HG03354 (cell line): ENCODE measurements at regions not wholly inside any gene's neighbourhood (a gene's known extent, or its start where the extent isn't known, plus 50 kb on each side); places are given as distances from the start of the nearest gene placed in this dataset.

Source experiments
- ATAC-seq: cut with Tn5 transposase; IDR thresholded peaks from one replicate; pipeline ENCODE4 v1.9.1; 2021; ENCODE audit warnings: mild to moderate bottlenecking; ENCODE audit not compliant: unreplicated experiment, poor library complexity, severe bottlenecking

DNA sequence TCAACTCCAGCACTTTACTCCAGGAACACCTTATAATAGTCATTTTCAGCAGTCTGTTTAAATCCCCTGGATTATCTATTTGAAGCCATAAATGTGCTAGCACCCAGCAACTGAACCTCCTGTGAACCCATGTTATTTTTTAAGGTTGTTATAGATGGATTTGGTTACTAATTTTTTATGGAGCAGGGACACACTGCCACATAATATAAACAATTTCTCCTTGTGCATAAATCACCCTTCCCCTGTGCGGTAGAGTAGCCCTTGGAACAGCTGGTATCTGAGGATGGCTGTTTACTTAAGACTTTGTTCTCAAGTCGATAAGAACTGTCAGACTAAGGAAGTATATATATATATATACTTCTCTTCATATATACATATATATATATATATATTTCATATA, 367.4 kb downstream of the EPHA4 start:
- no peak for ATAC-seq

DNA sequence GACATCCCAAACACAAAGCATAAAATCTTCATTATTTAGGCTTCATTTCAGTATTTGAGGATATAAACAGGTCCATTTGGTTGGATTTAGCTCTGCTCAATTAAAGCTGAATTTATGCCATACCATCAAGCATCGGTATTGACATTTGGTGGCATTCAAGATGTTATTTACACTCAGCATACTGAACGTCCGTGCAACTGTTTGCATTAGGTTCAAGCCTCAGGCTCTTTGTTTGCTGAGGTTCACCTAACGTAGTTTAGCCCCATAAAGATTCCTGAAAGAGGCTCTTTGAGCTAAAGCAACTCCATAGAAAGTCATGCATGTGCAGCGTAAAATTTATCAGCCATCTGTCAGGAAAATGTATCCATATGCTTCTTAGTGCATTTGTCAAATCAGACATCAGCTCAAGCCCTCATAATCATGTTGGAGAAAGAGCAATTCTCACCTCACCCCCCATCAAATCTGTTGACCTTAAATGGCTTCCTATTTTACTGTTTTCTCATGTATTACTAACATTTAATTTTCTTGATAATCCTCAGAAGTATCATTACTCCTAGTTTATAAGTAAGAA, 366.9 kb downstream of the EPHA4 start:
- ATAC-seq: no peak

DNA sequence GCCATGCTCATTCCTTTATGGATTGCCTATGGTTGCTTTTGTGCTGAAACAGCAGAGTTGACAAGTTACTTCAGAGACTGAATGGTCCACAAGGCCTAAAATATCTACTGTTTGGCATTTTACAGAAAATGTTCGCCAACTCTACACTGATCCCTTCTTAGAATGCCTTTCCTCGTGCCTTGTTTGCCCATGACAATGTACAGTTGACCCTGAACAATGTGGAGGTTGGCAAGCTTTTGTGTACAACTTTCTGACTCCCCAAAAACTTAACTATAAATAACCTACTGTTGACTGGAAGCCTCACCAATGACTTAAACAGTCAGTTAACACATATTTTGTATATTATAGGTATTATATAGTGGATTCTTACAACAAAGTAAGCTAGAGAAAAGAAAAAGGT, 361.4 kb downstream of the EPHA4 start:
- ATAC-seq: no peak

DNA sequence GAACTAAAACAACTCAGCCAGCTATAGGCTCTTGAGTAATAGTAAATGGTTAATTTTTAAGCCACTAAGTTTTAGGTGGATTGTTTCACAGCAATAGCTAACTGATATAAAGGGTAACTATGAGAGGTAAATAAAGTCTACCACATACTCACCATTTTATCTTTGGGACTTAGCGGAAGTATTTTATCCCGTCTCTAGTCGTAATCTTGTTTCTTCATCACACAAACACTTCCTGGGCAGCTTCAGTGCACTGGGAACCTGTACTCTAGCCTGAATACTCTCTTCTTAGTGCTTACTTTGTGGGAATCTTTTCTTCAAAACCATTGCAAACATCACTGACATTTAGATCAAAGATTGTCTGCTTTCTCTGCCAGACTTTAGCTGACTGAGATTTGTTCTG, 360.5 kb downstream of the EPHA4 start:
- ATAC-seq: no peak

DNA sequence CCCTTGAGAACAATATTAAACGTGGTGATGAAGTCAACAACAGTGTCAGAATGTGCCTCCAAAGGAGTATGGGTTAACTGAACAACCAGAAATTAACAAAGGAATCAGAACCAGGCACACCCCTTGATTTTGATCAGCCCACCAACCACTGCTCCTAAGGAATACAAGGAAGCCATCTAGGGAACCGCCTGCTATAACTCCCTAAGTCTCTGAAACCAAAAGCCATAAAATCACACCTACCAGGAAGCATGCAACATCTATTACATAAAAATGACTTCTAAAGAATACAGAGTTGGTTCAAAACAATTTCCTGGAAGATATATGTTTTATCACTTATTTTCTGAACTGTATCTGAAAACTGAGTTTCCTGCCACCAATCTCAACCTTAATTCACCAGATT, 360.0 kb downstream of the EPHA4 start:
- no peak for ATAC-seq

DNA sequence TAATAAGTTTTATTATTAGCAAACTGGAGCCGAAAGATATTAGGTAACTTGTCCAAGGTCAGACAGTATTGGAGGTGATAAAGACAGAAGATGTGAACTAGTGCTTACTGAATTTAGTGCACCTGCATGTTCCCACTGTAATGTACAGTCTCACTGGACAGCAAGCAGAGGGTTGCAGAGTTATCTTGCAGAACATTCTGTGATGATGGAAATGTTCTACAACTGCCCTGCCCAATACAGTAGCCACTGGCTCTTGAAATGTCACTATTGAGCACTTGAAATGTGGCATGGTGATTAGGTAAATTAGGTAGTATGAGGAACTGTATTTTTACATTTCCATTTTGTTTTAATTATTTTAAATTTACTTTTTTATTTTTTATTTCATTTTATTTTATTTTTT, 356.6 kb downstream of the EPHA4 start:
- ATAC-seq: no peak

DNA sequence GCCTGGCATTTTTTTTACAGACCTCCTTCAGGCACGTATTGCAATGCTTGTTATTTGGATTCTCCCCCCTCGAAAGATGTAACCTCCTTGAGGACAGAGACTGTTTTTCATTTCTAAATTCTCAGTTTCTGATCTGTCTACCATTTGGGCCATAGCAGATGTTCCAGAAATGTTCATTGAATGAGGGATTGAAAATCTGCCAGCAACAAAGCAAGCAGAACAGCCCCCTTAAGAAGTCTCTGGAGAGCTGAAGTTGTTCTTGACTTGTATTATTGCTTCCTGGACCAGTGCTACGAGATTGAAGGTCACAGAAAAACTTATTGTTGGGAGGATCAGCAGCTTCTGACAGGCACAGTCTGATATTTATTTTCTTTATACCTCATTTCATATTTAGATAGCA, 355.5 kb downstream of the EPHA4 start:
- ATAC-seq: no peak

DNA sequence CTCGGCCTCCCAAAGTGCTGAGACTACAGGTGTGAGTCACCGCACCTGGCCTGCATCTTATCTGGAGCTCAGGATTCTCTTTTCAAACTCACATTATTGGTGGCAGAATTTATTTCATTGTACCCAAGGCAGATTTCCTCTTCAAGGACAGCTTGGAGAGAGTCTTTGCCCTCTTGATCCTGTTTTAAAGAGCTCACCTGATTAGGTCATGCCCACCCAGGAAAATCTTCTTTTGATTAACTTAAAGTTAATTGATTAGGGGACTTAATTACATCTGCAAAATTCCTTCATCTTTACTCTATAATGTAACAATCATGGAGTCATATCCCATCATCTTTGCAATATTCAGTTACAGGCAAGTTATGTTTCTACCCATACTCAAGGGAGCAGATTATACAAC, 346.4 kb downstream of the EPHA4 start:
- no peak for ATAC-seq

DNA sequence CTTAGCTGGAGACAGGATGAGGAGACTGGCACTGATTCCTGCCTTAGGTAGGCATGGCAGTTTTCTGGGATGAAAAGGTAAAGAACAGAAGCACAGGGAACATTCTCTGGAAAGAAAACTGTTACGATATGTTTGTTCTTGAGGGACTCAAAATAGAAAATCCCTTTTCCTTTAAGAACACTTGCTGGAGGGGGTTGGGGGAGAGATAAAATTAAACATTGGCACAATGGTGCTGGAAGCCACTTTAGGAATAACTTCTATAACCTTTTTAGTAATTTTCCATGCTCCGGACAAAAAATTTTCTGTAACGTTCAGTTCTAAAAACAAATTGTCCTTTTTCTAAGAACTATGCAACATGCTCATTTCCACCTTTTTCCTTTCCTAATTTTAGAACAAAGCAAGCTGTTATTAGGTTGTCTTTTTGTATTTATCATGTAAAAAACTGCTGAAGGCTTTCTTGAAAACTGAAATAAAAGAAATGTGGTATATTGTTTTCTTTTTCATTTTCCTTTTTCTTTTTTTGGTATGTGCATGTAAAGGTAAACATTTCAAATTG, 343.8 kb downstream of the EPHA4 start:
- no peak for ATAC-seq

DNA sequence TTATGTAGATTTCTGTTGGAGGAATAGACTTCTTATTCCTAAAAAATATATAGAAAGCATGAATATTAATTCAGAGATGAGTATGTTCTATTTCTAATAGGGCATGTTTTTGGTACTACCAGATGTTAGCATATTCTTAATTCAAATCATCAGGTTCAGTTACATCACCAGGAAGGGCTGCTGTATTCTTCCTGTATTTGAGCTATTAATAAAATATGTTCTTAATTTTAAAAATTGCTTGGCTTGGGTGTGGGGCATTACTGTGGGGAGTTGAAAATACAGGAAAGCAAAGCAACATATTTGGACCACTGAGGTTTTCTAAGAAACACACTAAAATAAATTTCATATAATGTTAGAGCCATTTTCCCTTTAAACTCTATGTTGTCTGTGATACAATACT, 343.0 kb downstream of the EPHA4 start:
- ATAC-seq: no peak

DNA sequence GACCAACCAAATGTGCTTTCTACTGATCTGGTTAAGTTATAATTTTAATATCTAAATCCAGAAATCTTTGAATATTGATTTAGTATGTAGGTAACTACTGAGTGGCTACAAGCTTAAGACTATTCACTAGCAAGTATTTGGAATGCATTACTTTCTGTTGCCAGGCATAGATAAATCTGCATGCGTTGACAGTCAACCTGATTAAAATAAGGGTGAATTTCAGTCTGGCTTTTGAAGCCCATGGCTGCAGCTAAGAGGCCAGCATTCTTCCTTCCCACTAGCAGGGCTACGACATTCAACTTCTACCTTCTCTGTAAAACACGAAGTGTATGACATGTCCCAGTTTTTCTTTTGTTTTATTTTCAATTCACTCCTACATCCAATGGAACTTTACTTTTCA, 340.6 kb downstream of the EPHA4 start:
- no peak for ATAC-seq

DNA sequence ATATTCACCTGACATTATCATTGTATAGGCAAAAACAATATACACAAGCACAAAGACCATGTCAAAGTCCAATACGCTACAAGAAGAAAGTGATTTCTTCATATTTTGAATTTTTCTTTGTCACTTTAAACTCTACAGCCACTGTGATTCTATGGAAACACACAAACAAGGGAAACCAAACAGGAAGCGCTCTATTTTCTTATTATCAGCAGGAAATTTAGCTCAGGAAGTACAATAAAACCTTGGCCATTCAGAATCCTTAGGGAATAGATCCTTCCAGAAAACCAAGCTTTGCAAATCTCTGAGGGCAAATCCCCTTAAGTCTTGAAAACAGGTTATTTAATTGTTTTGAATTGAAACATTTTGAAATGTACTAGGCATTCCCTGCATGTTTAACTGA, 336.2 kb downstream of the EPHA4 start:
- no peak for ATAC-seq

DNA sequence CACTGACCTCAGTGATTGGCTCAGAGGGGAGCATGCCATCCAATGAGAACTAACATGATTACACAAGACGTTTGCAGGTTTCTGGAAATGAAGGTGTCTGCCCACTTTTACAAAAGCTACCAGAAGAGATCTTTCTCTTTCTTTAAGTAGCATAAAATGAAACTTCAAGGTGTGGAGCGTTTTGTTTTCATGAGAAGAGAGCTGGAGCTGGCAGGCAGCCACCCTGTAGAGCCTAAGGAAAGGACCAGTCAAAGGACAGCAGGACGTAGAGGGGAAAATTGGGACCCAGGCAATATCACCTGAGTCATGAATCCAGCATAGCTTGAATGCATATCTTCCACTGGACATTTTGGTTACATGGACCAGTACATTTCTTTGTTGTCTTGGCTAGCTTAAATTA, 331.0 kb downstream of the EPHA4 start:
- no peak for ATAC-seq

DNA sequence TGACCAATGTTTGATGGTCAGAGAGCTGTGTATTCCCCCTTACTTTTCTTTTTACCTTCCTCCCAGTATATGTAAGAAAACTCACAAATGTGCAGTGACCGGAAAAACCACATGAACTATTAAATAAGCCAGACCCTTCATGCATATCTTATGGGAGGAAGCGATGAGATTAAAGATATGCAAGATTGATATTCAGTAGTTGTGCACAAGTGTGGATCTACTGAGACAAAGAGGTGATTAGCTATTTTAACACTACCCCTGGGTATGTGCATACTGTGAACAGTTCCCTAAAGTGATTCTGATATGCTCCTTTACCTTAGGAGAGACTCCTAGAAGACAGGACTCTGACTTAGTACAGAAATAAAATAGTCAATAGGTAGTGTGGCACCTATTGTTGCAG, 328.3 kb downstream of the EPHA4 start:
- no peak for ATAC-seq

DNA sequence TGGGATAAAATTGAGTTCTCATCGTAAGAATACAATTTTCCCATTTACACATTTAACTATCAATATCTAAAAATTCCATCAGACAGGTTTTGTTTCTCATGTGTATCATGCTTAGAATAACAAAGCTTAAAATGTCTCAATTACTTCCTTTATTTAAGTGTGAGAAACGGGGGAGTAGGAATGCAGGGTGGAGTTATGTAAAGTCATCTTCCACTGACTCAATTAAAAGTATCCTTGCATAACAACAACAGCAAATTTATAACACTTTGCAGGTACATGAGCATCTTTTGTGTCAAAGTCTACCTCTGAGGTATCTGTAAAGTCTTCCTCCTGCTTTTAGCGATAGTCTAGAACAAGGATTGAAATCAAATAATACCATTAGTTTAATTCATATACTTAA, 327.1 kb downstream of the EPHA4 start:
- no peak for ATAC-seq

DNA sequence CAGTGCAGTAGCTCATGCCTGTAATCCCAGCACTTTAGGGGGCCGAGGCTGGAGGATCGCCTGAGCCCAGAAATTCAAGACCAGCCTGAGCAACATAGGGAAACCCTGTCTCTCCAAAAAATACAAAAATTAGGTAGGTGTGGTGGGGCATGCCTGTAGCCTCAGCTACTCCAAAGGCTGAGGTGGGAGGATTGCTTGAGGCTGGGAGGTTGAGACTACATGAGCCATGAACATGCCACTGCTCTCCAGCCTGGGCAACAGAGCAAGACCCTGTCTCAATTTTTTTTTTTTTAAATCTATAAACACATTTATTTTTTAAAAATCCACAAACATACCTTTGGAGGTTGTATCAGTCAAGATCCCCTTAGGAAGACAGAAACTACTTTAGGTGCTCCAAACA, 326.3 kb downstream of the EPHA4 start:
- ATAC-seq: no peak

DNA sequence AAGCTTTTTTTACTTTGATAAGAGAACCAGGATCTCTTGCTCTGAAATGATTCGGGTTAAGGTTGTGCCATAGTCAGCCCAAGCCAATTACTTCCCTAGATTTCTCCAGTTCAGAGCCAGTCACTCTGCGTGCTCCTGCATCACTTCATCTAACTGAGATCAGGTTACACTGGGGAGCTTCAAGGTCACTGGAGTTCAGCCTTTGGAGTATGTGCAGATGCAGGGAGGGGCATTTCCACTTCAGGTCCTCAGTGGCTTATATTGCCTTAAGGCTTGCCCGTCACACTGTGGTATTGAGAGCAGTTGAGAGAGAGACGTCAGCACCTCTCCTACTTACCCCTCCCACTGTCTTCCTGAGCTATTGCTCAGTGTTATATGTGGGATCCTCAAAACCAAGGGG, 317.8 kb downstream of the EPHA4 start:
- ATAC-seq: no peak

DNA sequence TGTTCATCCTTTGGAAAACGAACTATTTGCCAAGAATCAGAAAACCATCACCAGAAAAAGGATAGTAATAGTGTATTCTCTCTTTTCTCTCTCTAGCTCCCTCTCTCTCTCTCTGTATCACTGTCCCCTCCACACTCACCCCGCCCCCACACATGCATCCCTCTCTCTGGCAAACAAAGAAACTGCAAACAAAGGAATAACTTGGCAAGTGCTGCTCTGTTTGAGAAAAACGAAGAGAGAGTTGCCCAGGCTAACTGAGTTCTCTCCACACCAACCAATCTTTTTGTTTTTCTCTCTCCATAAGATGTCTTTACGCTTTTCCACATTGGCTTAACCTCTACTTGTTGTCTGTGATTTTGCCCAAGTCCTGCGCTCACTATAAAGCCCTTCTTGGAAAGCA, 316.2 kb downstream of the EPHA4 start:
- ATAC-seq: no peak

DNA sequence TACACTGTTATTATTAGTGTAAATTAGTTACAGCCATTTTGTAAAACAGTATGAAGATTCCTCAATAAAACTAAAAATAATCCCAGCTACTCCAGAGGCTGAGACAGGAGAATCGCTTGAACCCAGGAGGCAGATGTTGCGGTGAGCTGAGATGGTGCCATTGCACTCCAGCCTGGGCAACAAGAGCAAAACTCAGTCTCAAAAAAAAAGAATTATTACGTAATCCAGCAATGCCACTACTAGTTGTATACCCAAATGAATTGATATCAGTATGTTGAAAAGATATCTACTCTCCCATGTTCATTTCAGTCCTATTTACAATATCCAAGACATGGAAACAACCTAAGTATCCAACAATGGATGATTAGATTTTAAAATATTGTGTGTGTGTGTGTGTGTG, 313.6 kb downstream of the EPHA4 start:
- ATAC-seq: no peak

DNA sequence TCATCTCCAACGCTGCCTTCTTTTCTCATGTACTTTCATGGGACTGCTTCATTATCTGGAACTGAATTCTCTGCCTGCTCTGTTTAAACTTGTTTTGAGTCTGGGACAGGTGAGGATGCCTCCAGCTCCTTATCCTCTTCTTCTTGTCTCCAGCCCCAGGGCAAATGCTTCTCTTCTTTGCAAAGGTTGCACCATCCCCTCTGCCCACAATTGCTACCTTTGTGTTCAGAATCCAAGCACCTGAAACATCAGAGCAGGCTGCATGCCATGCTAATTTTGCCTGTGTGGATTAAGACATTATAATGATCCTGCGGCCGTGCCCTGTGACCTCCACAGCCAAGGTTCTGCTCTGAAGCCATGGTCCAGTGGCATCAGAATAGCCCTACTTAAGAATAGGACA, 309.5 kb downstream of the EPHA4 start:
- ATAC-seq: no peak

DNA sequence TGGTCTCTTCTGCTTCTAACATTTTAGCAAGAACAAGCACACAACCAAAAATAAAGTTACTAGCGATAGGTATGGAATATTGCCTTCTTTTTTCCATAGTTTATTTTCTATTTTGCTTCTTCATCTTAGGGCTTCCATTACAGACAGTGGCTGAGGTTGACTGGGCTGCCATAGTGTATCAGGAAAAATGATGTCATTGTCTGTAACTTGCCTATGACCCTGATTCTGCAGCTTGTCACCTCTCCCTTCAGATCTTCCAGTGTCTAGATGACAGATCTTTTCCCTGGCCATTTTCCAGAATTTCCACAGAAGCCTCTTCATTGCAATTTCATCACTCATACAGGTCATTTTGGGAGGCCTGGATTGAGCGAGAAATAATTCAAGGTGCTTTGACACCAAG, 308.5 kb downstream of the EPHA4 start:
- ATAC-seq: no peak

DNA sequence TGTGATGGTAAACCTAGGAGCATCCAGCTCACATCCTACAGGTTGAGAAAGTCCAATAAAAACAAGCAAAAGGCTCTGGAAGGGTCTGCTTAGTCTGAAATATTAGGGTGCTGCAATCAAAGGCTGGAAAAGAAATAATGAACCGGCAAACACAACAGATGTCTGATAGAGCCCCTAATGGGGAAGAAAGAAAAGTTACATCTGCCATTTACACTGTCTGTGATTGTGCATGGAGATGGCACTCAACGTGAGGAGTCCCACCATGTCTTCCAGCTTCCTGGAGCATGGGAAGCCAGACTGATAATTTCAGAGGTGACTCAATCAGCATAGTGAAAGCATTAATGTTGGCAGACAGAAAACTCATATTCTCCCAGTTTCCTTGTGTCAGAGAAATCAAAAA, 307.8 kb downstream of the EPHA4 start:
- no peak for ATAC-seq
